AG10803 (cell line): ENCODE measurements at regions not wholly inside any gene's neighbourhood (a gene's known extent, or its start where the extent isn't known, plus 50 kb on each side); places are given as distances from the start of the nearest gene placed in this dataset.

Experiments
- DNase-seq: peaks from one replicate; pipeline ENCODE4 v3.0.0; 2010; ENCODE audit warnings: low read depth
- H3K4me3 ChIP-seq: 2 replicates; pipeline ENCODE4 v1.5.1; 2011; ENCODE audit warnings: mild to moderate bottlenecking, low read length, control low read depth
- TF ChIP-seq, protein P1 (sequence below): conservative IDR thresholded peaks from 2 replicates; pipeline ENCODE4 v1.5.1; 2011; ENCODE audit warnings: mild to moderate bottlenecking, low read length, control low read depth, inconsistent platforms

GRCh38 chr6:84358581-84358980 is 131.1 kb upstream of the CEP162 start:
- TF ChIP-seq, protein P1, sequence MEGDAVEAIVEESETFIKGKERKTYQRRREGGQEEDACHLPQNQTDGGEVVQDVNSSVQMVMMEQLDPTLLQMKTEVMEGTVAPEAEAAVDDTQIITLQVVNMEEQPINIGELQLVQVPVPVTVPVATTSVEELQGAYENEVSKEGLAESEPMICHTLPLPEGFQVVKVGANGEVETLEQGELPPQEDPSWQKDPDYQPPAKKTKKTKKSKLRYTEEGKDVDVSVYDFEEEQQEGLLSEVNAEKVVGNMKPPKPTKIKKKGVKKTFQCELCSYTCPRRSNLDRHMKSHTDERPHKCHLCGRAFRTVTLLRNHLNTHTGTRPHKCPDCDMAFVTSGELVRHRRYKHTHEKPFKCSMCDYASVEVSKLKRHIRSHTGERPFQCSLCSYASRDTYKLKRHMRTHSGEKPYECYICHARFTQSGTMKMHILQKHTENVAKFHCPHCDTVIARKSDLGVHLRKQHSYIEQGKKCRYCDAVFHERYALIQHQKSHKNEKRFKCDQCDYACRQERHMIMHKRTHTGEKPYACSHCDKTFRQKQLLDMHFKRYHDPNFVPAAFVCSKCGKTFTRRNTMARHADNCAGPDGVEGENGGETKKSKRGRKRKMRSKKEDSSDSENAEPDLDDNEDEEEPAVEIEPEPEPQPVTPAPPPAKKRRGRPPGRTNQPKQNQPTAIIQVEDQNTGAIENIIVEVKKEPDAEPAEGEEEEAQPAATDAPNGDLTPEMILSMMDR = no peak
- H3K4me3 ChIP-seq = no peak overlapping the region
- no peak for DNase-seq

- no peak for DNase-seq
- TF ChIP-seq, protein P1 = no peak
- H3K4me3 ChIP-seq = no peak overlapping the region
Measured at GRCh38 chr6:84357631-84358030, 130.2 kb upstream of the CEP162 start.

DNA sequence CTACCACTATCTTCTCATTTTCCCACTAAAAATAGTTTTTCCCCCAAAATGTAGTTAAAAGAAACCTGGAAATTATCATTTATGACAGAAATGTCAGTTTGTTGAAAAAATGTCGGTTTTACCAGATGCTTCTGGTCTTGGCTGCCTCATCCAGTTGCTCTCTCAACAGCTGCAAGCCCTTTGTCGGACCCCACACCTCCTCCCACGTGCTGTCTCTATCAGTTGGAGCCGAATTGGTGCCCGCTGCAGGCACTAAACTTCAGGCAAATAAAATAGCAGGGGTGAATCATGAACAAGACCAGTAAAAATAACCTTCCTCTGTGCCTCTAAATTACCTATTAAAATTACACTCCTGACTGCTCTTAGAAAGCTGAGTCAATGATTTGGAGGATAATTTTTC is 129.5 kb upstream of the CEP162 start:
- no peak for DNase-seq
- H3K4me3 ChIP-seq = no peak overlapping the region
- TF ChIP-seq, protein P1 = no peak

- no peak overlapping the region for H3K4me3 ChIP-seq
- DNase-seq = no peak
- TF ChIP-seq, protein P1 = no peak
Measured at GRCh38 chr6:84353459-84354423, 126.3 kb upstream of the CEP162 start.

GRCh38 chr6:84350397-84350796 is 123.0 kb upstream of the CEP162 start:
- TF ChIP-seq, protein P1 = no peak
- DNase-seq = peak; percentile 1
- H3K4me3 ChIP-seq = no peak overlapping the region

DNA sequence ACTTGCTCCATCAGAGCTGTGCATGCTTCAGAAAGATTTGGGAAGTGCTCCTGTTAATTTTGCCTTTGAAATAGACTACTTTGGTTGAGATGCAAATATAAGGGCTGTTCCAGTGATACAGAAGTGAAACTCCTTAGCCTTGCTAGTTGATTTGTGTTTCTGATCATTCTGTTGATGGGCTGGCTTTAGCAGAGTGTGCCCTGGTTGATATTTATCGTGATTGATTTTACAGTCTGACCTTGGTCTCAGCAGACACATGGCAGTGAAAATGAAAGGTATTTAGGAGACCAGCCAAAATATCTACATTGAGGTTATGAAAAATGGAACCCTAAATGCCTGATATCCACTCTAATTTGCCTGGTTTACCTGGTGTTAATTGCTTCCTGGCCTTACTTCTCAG is 122.1 kb upstream of the CEP162 start:
- TF ChIP-seq, protein P1 = no peak
- H3K4me3 ChIP-seq = no peak overlapping the region
- no peak for DNase-seq

DNA sequence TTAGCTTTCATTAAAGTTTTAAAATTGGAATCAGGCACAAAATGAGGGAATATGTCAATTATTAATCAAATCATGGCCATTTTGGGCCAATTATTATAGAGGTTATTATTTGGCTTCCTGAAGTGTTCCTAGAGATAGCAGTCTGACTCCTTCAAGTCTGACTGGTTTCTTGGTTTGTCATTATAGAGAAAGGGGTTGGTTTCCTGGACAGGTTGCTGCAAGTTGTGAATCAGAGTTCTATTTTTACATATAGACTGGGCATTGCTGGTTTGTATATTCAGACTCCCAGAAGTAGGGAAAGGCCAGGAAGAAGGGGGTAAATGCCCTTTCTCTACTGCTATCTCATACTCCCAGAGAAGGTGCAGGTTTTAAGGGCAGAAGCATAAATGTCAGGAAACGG is 121.4 kb upstream of the CEP162 start:
- no peak for DNase-seq
- TF ChIP-seq, protein P1 = no peak
- H3K4me3 ChIP-seq = no peak overlapping the region
